ENCODE measurements at regions not wholly inside any gene's neighbourhood (a gene's known extent, or its start where the extent isn't known, plus 50 kb on each side); places are given as distances from the start of the nearest gene placed in this dataset.
"Not testable (repeated sequence)": the region's sequence is repeated elsewhere in the genome, so short reads cannot be mapped to it uniquely, and the experiment has no call there.

DNA sequence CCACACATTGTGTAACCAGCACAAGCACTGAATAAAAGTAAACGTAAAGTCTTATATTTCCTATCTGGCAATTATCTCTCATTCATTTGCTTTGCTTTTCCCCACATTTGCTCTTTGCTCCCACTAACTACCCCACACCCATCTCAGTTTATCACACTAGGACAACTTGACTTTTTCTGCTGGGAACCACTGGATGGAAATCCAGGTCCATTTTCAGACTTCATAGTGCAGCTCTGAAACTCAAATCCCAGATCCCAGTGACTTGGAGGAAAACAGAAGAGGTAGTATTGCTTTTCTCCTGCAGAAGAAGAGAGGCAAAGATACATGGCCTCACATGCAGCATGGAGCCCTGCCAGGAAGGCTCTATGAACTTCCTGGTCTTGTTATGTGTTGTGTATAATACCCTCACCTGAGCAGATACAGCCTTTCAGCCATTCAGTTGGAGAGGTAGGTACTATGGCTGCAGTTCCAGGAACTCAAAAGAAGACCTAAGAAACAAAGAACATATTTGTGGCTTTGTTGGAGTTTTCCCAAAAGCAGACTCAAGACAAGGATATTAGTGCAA lies 90.0 kb upstream of the NIPBL start:
- DNase-seq: no peak

DNA sequence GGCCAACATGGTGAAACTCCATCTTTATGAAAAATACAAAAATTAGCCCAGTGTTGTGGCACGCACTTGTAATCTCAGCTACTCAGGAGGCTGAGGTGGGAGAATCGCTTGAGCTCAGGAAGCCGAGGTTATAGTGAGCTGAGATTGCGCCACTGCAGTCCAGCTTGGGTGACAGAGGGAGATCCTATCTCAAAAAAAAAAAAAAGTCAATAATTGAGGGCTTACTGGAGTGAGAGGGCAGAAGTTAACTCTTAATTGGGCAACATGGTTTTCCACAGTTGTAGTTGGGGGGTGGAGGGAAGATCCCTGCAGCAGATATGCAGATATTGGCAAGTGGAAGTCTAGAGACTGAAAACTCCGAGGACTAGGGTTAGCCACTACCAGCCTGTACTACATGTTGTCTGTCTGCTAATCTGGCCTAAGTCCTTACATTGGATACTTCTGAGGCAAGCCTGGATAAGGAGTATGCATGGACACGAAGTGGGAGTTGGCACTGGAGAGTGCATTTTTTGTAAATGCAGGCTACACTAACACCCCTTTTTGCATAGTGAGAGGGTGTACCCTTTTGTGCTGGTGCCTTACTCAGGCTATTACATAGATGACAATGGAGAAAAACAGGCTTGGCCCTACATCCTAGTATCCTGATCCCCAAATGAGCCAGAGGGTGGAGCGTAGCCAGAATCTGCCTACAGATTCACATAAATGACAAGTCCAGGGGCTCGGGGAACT lies 89.0 kb upstream of the NIPBL start:
- DNase-seq: no peak

DNA sequence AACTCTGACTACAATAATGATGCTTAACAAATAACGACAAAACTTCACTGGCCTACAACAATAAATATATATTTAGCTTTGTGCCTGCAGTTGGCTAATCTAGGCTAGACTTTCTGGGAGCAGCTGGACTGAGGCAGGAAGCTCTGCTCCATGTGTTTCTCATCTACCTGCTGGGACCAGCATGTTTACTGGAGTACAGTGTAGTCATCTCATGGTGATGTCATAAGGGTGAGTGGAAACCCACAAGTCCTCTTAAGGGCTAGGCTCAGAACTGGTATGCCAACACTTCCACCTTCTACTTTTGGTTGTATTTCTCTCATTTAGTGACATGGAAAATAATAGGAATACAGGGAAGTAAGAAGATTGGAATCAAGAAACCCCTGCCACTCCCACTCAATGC lies 85.7 kb upstream of the NIPBL start:
- DNase-seq: no peak

DNA sequence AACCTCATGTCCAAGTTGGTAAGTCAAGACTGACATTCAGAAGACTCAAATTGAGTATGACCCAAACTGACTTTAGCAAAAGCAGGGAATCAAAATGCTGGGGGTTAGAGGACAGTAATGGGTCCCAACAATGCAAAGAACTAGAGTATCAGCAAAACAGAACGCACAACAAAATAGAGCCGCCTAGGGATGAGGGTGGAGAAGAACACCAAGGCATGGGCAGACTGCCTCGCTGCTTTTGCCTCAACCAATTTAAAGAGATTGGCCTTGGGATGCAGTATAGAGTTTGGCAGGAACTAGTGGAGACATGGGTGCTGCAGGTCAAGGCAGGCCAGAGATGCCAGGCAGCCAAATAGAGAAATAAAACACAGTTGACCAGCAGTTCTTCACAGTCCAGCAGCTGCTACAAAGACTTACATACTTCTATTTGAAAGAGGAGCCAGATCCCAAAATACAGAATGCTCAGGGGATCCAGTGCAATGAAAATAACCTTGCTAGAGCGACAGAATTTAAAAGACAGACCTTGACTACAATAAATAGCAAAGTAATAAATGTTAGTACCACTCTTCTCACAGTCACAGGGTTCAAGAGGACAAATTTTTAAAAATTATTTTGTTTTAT lies 83.9 kb upstream of the NIPBL start:
- DNase-seq: no peak

DNA sequence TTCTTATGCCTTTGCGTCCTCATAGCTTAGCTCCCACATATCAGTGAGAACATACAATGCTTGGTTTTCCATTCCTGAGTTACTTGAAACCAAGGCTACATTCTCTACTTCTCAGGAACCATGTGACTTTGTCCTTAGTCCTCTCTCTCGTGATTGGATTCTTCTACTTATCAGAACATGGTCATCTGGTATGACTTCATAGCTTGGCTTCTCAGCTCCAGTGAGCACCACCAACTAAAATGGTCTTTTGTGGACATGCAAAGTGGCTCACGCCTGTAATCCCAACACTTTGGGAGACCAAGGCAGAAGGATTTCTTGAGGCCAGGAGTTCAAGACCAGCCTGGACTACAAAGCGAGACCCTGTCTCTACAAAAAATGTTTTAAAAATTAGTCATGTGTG lies 81.2 kb upstream of the NIPBL start:
- no peak for DNase-seq

DNA sequence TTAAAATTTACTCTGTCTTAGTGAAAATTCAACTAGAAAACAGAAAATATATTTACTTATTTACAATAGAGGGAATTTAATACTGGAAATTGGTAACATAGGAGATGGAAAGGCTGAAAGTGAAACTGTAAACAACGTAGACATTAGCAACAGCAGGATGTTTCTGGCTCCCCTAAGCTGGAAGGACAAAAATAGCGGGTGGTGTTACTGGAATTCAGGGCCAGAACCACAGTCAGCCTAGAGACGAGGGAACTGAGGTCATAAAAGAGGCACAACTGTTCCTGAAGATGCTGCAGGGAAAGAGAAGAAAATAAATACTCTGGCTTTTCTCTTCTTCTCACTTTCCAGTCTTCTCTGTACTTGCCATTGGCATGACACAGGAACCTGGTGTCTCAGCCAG lies 80.4 kb upstream of the NIPBL start:
- DNase-seq: no peak

DNA sequence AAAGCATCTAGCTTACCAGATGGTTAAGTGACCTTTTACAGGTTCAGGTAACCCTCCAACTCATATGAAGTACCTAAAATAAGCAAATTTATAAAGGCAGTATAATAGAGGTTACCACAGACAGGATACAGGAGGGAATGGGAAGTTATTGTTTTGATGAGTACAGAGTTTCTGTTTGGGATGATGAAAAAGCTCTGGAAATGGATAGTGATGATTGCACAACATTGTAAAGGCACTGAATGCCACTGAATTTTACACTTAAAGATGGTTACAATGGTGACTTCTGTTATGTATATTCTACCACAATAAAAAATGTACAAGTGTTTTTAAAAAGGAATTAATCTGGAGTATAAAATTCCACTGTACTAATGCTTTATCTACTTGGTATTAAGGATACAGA lies 75.0 kb upstream of the NIPBL start:
- no peak for DNase-seq

DNA sequence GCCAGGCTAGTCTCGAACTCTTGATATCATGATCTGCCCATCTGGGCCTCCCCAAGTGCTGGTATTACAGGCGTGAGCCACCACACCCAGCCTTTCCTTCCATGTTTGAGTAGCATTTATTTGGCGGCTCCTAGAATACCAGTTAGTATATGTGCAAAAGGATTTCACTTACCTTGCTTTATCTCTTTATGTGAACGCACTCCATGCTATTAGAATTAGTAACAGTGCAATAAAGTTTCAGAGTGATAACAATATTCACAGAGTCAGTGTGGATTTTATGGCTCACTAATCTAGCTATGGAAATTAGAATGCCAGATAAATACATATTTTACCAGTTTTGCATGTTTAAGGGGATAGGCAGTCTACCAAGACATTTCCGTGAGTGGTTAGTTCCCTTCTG lies 74.4 kb upstream of the NIPBL start:
- DNase-seq: peak; percentile 91

DNA sequence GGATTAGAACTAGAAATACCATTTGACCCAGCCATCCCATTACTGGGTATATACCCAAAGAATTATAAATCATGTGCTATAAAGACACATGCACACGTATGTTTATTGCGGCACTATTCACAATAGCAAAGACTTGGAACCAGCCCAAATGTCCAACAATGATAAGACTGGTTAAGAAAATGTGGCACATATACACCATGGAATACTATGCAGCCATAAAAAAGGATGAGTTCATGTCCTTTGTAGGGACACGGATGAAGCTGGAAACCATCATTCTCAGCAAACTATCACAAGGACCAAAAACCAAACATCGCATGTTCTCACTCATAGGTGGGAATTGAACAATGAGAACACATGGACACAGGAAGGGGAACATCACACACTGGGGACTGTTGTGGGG lies 63.3 kb upstream of the NIPBL start:
- not testable (repeated sequence) for DNase-seq

DNA sequence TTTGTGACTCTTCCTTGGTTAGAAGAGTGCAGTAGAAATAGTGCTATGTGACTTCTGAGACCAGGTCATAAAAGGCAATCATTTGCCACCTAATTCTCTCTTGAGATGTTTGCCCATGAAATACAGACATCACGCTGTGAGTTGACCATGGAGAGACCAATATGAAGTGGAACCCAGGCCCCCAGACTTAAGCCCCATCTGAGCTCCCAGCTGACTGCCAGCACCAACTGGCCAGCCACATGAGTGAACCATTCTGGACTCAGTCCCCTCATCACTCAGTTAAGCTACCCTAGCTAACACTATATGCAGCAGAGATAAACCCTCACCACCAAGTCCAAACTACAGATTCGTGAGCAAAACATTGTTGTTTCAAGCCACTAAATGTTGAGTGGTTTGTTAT lies 60.7 kb upstream of the NIPBL start:
- DNase-seq: no peak

DNA sequence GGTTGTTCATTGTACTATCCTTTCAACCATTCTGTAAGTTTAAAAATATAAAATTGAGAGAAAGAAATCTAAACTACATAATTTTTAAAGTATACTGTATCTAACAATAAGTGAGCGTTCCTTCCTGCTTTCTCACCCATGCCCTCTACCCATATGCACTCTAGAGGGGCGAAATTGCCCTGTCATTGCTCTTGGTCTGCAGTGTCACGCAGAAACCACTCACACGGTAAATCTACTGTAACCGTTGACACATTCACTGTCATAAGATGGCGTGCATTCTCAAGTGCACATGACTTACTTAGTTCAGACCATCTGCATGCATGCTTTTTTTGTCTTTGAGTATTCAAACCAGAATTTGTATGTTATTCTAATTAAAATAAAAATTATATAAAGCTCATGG lies 55.7 kb upstream of the NIPBL start:
- DNase-seq: no peak

DNA sequence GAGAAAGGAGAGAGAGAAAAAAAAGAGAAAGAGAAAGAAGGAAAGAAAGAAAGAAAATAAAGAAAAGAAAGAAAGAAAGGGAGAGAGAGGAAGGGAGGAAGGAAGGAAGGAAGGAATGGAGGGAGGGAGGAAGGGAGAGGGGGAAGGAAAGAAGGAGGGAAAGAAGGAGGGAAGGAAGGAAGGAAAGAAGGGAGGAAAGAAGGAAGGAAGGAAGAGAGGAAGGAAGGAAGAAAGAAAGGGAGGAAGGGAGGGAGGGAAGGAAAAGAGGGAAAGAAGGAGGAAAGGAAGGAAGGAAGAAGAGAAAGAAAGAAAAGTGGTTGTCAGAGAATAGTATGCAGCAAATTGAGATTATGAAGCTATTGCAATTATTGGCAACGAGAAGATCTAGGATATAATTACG lies 49.9 kb upstream of the NIPBL start:
- no peak for DNase-seq
